ENCODE measurements at regions not wholly inside any gene's neighbourhood (a gene's known extent, or its start where the extent isn't known, plus 50 kb on each side); places are given as distances from the start of the nearest gene placed in this dataset.

DNA sequence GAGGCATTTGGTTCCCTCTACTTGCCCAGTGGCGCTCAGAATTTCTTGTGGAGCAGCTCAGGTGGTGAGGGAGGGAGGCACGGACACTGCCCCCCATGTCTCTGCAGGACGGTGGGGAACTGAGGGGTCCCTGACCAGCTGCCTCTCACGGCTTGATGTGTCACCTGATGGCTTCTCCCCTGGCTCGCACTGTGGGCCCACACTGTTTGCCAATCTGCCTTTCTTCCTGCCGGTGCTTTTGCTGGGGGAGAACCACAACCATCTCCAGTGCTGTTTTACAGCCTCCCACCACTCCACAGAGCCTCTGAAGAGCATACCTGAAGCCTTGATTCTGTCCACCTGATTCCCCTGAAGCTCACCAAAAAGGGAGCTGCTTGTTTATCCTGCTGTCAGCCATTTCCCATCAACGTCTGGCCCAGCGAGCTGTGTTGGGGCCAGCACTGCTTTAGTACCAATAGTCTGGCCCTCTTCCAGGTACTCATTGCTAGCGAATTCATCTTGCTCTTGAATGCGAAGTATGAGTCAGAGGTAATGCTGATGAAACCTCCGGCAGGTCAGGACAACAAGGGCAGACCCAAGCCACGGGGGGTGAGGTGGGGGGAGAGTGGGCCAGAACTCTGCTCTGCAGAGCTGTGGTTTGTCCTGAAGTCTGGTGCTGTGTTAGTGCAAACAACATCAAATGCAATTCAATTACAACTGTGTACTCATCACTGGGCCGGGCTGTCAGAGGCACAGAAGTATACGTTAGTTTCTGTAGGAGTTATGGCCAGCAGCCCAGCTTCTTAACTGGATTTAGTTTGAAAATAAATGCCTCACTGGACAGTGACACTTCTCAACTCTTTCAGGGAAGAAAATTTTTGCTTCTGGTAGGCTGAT lies 208.3 kb upstream of the JADE1 start:
- no peak for DNase-seq

DNA sequence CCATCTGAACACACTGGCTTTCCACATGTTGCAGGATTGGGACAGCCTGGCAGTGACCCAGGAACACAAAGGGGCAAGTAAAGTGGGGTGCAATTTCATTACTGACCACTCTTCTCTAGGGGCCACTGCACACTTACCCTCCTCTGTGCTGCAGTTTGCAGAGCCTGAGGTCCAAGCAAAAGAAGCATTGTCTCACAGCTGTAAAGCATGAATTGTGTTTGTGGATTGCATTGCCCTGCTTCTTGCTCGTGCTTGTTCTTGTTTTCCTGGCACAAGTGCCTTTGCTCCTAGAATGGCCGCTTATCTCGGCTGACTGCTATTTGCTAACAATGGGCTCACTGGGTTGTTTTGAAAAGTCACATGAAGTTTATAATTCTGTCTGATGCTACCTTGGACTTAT lies 209.1 kb upstream of the JADE1 start:
- DNase-seq = no peak

DNA sequence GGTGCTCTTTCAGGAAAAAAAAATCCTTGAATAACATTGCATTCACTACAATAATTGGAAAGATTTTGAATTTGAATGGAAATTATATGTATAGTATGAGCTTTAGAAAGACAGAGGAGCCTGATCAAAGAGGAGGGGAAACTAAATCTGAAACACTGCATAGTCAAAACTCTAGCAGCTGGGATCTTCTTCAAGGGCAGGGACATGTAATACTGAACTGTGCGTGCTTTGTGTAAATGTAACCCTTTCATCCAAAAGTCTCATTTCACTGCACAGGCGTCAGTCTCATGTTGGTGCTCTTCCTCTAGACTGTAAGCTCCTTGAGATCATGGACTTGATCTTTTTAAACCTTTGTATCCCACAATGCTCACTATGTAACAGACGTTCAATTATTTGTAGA lies 212.0 kb upstream of the JADE1 start:
- no peak for DNase-seq

DNA sequence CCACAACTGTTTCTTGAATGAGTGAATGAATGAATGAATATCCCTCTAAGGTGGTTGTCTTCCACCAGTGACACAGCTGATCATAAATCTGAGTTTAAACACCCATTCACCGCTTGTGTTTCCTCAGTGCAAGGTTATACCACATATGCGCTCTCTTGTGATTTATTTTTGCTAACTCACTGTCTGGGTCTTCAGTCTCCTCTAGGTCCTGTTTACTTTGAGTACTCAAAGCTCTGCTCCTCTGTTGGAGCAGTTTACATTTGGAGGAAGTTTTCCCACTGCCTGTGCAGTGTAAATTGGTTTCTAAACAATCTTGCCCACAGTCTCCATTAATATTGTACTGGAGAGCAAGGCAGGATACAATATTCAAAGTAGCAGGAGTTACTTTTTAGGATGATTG lies 212.6 kb upstream of the JADE1 start:
- no peak for DNase-seq

DNA sequence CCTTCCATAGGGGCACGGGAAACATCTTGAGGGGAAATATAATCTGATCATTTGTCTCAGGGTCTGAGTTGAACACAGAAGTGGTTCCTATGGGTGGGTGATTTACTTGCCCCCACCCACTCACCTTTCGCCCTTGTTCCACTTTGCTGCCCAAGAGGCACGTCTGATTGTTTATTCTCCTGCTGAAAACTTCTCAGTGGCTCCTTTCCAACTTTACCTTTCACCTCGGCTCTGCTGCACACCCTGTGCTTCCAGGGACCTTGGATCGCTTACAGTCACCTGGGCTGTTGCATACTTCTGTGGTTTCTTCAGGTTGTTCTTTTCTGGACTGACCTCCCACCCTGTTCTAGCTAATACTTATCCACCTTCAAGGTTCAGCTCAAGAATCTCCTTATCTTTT lies 213.4 kb upstream of the JADE1 start:
- DNase-seq = no peak

DNA sequence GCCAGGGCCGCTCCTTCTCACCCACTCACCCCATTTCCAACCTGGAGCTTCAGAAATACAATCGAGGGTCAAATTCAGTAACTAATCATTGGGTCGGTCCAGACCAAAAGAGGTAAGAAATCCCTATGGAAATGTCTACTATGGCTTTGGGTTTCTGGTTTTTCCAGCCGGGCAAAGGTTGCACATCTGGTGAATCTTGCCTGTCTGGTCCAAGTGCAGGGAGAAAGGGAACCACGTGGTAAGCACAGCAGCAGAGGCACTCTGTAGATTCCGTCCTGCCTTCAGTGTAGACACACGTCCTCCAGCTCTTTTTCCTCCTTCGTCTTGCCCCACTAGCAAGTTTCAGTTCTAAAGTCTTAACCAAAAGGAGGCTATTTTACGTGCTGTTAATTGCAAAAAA lies 218.0 kb upstream of the JADE1 start:
- no peak for DNase-seq

DNA sequence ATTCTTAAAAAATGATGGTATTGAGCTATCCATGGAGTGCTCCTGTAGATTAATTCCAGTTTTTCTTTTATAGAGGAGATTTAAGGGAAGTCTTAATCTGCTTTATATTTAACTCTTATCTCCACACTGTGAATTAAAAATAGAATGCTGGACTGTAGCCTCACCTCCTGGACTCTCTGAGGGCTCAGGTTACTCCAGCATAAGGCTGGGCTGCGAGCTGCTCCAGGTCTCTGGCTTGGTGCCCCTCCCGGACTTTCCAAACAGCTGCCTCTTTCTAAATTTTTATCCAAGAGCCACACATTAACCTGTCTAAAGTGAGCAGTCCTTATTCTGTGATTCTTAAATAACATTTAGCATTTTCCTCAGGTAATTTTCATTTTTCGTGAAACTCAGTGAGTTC lies 218.7 kb upstream of the JADE1 start:
- no peak for DNase-seq

DNA sequence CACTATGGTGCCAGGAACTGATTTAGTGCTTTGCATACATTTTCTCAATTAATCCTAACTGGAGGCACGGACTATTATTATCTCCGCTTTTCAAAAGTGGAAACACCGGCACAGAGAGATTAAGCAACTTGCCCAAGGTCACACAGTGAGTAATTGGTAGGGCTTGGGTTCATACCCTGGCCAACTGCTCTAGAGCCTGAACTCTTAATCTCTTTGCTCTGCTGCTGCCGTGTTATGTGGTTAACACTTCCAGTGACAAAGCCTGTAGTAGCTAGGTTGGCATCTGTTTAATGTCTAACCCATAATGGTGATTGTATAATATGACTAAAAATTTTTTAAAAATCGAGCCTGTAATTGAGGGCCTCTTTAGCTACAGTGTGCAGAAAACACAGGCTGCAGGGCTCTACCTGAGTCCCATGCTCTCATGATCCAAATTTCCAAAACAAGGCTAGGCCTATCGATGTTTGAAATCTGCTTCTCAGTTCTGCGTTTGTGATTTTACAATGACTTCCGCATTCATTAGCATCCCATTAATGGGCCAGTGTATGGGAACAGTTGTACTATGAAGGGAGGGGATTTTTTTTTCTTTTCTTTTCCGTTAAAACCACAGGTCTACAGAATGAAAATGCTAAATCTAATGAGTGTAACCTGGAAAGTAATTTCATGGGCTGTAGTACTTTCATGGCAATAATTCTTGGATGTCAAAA lies 219.3 kb upstream of the JADE1 start:
- no peak for DNase-seq

DNA sequence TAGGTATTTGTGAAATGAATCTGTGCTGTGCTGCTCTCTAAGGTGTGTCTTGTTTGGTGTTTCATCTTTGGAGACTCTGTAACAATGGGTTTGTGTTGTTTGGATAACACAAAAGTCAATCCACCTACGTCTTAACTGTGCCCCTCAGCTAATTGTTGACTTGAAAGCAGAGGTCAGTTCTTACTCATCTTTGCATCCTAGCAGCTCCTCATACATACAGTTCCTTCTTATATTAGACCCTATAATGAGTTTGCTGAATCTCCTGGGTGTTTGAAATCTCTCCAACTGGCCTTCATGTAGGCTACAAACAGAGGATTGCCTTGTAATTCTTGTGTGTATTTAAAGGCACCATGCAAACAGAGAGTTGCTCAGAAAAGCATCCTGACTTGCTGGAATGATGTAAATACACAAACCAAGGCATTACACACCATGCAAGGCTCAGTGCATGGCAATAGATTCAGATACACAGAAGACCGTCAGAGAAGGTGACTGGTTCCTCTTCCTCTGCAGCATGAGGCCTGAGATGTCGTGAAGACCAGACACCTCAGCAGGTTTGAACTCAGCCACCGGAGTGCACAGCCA lies 220.0 kb upstream of the JADE1 start:
- DNase-seq = no peak

DNA sequence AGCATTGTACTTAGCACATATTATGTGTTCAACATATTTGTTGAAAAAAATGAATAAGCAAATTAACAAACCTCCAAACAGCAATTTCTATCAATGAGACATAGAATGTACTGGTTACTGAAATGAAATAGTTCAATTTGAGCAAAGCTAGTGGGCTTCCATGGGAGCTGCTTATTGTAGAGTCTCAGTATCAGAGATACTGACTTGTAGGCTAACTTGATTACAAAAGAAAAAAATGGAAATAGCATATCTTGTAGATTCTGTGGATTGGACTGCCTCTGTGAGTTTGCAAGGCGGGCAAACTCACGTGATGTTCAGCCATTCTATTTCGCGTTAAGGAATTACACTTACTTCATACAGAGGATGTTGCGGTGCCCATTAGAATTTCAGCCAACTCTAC lies 222.1 kb upstream of the JADE1 start:
- DNase-seq = no peak

DNA sequence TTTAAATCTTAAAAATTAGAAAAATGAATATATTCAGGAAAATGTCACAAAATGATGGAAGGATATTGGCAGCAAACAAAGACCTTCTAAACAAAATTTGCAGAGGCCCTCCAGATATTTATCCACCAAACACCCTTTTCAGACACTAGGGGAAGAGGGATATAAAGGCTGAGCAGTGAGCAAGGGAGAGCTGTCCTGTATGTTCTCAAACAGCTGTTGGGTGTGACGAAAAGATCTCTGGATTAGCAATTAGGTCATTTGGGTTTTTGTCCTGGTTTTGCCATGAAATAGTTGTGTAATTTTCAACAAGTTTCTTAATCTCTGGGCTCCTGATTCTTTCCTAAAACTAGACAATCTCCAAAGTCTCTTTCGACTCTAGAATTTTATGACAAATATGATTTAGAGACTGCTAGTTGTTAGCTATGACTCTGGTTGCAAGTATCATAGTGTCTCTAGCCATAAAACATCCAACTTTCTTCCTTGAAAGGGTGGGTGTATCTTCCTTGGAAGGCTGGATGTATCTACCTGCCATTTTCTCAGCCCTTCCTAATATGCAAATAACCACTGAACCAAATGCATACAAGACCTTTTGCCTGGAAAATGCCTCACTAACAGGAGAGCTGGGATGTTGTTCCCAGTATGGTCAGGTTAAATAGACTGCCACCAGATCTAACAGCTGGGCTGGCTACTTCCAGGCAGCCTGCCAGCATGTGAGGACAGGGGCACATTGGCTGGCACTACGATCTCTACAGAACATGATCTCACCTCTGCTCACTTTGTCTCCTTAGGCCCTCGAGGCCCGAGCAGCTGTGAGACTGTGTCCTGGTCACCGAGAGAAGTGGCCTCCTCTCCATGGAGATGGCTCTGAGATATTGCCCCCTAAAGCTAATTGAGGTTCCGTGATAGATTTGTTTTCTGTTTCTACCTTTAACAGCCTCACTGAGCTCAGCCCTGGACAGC lies 225.5 kb upstream of the JADE1 start:
- DNase-seq = no peak

DNA sequence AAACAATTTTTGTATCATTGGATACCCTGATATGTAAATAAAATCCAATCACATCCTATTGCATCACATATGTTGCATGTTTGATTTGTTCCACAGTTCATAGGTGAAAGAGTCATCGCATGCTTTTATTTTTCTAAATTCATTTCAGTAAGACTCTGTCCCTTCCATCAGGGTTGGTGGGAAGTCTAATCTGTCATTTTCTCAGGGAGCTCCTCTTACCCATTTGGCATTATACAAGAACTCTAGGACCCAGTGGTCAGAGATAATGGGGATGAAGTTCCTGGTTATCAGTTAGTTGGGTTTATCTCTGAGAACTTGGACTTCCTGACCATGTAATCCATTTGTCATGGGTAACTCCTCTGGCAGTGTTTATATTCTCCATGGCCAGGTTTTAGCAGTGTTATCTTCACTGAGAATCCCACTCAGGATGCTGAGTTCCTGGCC lies 227.1 kb upstream of the JADE1 start:
- DNase-seq = no peak

DNA sequence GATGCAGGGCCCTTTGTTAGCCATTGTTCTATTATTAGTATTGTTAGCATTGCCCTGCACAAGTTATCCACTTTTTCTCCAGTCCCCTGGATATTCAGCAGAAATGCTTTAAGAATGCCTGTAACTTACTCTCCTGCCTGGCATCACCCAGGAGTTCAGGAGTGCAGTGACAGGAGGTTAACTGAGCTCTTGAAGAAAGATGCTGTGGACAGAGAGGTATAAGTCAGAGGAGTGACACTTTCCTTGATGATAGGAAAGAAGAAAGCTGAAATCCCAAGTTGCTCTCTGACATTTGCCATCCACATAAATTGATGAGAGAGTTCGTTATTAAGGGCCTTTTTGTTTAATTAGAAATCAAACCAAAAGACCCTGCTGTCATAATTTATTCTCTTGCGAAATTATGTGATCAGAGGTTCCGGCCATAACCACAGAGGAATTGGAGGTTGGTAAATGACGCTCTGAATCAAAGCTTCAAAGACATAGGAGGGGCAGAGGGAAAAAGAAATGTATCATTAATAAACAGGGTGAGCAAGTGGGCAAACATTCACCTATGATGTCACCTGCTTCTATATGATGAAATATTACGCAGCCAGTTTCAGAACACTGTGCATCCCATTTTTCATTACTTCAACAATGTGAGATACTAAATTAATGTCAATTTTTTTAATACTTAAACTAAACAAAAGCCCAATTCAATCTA lies 230.2 kb upstream of the JADE1 start:
- DNase-seq = no peak

DNA sequence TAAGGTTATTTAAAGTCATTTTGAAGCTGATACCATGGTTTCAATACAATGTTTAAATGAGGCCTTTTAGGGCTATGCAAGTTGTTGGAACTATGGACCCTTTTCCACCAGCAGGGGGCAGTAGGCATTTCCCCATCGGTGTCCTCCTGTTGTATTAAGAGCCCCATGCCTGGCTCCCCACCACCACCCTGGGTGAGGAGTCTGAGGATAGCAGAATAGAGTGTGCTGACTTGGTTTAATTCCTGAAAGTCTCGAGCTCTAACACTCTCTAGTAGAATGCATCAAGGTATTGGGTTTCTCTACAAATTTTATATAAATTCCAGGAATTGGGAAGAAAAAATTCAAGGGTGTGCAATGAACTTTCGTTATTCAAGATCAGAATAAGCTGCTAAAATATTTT lies 234.8 kb upstream of the JADE1 start:
- no peak for DNase-seq

DNA sequence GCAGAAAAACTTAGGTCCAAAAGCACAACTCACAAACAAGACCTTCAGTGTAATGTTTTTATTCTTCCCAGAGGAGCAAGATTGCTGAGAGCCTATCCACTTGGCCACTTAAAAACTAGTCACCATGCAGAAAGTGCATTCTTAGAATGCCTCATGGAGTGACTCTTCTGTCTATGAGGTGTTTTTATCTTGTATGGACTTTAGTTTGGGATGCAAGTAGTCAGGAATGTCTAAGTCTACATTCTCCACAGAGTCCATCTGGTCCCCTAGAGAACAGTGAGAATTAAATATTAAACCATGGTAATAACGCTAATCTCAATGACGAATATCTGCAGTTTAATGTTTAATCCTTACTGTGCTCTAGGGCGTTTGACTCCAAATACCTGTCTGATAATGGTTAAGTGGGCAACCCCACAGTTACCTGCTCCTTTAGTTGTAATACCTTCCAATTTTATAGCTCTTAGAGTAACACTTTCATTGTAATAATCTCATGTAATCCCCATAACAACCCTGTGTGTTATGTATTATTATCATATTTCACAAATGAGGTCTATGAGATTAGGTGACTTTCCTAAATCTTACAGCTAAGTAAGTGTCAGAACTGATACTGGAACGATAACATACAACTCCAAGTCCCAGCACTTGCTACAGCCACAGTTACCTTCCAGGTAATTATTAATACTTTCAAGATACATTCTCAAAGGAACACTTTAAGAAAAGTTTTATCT lies 235.6 kb upstream of the JADE1 start:
- no peak for DNase-seq

DNA sequence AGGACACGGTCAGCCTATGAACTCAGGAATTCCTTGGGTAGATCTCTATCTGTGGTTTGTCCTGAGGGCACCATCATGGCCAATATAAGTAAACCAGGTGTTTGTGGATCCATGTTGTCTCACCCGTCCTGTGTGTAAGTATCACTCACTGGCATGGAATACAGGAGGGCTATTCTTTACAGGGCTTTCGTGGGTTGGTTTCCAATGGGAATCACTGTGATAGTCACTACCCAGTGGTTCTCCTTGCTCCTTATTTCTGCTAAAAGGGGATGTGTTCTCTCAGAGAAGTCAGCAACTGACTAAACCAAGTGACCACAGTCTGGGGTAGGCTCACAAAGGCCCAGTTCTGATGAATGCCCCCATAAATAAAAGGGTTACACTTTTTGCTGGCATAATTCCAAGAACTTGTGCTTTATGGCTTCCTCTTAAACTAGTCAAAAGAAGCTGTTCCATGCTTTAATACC lies 236.7 kb upstream of the JADE1 start:
- DNase-seq = no peak

DNA sequence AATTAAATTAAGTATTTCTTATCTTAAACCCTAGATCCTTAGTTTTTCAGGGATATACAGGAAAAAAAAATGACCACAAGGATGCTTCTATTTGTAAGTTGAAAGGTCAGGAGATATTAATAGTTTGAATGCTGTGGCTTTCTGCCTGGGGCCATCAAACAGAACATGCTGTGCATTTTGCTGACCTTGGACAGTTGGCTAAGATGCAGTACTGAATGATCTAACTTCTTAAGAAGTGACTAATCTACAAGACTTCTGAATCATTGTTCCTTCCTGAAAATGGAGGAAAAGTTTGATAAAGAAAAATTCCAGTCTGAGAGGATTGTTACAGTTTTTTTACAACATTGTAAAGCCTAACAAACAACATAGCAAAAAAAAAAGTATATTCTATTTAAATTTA lies 237.8 kb upstream of the JADE1 start:
- DNase-seq = peak; percentile 23

DNA sequence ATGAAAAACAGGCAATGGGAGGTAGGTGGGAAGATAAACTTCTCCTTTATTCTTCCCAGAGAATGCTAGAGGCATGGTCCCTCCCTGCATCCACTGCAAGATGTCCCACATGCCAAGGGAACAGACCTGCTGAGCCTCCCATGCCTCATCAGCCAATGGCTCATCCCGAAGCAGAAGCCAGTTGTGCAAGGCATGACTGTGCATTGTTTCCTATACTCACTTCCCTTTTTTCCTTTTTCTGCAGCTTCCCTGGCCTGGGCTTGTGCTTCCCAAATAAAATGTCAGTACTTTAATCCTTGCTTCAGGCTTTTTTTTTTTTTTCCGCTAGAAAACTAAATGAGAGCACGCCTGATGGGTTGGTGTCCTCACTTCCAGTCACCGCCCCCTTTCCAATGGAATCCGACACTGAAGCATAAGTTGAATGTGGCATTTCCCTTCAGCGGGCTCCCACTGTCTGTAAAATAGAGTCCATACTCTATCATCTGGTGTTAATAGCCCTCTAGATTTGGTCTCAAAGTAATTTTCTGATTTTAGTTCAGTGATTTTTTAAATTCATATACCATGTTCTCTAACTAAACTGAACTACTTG lies 239.0 kb upstream of the JADE1 start:
- peak; percentile 21 for DNase-seq

DNA sequence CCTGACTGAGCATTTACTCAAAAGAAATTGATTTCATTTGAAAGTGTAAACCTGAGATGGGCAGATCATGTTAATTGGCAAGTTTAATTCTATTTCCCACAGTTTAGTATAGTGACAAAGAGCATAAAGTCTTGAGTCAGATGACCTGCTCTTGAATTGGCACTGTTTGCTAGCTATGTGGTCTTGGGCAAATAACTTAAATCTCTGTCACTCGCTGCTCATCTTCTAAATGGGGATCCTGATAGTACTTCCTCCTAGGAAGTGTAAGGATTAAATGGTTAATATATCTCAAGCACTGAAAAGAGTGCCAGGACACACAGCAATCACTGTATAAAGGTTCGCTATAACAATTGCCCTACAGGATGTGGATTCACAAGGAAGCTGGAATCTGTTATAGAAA lies 242.8 kb upstream of the JADE1 start:
- DNase-seq = no peak

DNA sequence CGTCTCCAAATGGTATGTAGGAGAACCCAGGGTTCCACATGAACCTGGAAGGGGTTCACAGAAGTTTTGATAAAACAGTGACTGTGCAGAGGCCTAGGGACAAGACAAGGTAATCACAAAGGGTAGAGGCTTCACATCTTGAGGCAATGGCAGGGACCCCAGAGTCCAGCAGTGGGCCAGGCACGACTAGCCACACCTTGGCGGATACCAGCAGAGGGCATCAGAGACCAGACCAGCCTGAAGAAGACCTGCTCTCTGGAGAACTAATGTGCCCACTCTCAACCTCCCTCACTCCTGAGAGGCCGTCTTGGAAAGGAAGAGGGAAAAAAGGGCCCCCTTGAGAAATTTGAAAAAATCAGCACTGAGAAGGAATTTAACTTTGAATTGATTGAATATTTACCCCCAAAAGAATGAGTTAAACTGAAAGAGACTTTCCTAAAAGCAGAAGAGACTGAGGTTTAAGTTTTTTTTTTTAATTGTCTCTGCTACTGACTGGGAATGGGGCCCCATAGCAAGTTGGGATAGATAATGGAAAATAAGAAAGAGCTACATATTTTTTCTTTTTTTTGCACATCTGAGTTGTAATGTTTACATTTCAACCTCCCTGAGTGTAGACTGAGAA lies 243.8 kb upstream of the JADE1 start:
- DNase-seq = no peak

Data from skin of body (tissue), 1 donor.